HepG2 (cell line): ENCODE measurements at regions not wholly inside any gene's neighbourhood (a gene's known extent, or its start where the extent isn't known, plus 50 kb on each side); places are given as distances from the start of the nearest gene placed in this dataset.

Experiments used
- ATAC-seq: fragments of 200-7000 bp; cut with Tn5 transposase; 3 replicates; pipeline ENCODE4 v1.9.1; 2020; ENCODE audit warnings: mild to moderate bottlenecking, moderate library complexity
- BruUV-seq: library from RNA; stranded (reverse); fragments of 400-500 nt; replicated peaks from 2 replicates; lab custom pipeline; 2021; lab: Mats Ljungman, UMichigan
- CTCF ChIA-PET: fragments of 300-600 bp; formaldehyde crosslinking; extraction: SDS; loops from one replicate; lab custom pipeline; 2021; ENCODE audit warnings: low total read pairs, inconsistent platforms, low intra/inter-chr PET ratio; lab: Yijun Ruan, JAX
- POLR2A ChIA-PET: fragments of 350-600 bp; sonication (Branson Sonifier 250); formaldehyde crosslinking; loops from one replicate; lab custom pipeline; 2020; ENCODE audit warnings: antibody characterized with exemption, inconsistent platforms; lab: Yijun Ruan, JAX
- DNase-seq: peaks from one replicate; pipeline ENCODE4 v3.0.0-alpha.2; 2015; ENCODE audit warnings: low spot score
- FAIRE-seq: peaks from 3 replicates; lab custom pipeline; 2011; peaks lifted over from hg19 to GRCh38; lab: Jason Lieb, UNC
- H2AFZ ChIP-seq: one replicate; pipeline ENCODE4 v1.6.1; 2011; ENCODE audit warnings: low read length, inconsistent platforms
- H3K27ac ChIP-seq: fragments of 300-600 bp; 3 replicates; pipeline ENCODE4 v1.8.0; 2011; ENCODE audit warnings: mixed run types, mild to moderate bottlenecking, mixed read lengths, low read length, inconsistent platforms; ENCODE audit not compliant: insufficient read depth; ENCODE audit errors: extremely low read length
- H3K27me3 ChIP-seq, 2 experiments: fragments of 200-600 bp in 1 of 2; 2 replicates in 1 of 2; 3 replicates in 1 of 2; pipeline versions ENCODE4 v1.6.0 to v1.8.0; 2011; ENCODE audit warnings: low read length in 2 of 2, mild to moderate bottlenecking in 2 of 2, moderate library complexity in 2 of 2, inconsistent platforms in 1 of 2; ENCODE audit not compliant: insufficient read depth in 2 of 2, control insufficient read depth in 1 of 2
- H3K36me3 ChIP-seq, 2 experiments: fragments of 200-600 bp in 1 of 2; replicated peaks in 1 of 2; 2 replicates in 1 of 2; 3 replicates in 1 of 2; pipeline versions ENCODE4 v1.5.1 to v1.8.0; 2011; ENCODE audit warnings: low read length in 2 of 2, inconsistent platforms in 1 of 2; ENCODE audit not compliant: insufficient read depth in 2 of 2, control insufficient read depth in 1 of 2
- H3K4me1 ChIP-seq: 2 replicates; pipeline ENCODE4 v1.5.1; 2012; ENCODE audit warnings: low read length, inconsistent platforms; ENCODE audit not compliant: insufficient read depth
- H3K4me2 ChIP-seq: 2 replicates; pipeline ENCODE4 v1.6.0; 2011; ENCODE audit warnings: low read depth, low read length, inconsistent platforms
- H3K4me3 ChIP-seq, 3 experiments: fragments of 200-600 bp in 1 of 3; sonication (generic), shearing (Covaris generic) in 1 of 3; replicated peaks in 1 of 3; 2 replicates each; pipeline ENCODE4 v1.5.1; 2011 to 2016; ENCODE audit warnings: low read length in 3 of 3, inconsistent platforms in 2 of 3, low read depth in 2 of 3, mild to moderate bottlenecking in 2 of 3, control low read depth in 1 of 3, mixed read lengths in 1 of 3; ENCODE audit not compliant: insufficient read depth in 1 of 3
- H3K79me2 ChIP-seq: one replicate; pipeline ENCODE4 v1.6.1; 2011; ENCODE audit warnings: low read length, inconsistent platforms; ENCODE audit not compliant: insufficient read depth
- H3K9ac ChIP-seq: 2 replicates; pipeline ENCODE4 v1.6.0; 2011; ENCODE audit warnings: mild to moderate bottlenecking, low read depth, low read length, inconsistent platforms; ENCODE audit not compliant: insufficient read depth
- H3K9me3 ChIP-seq: 2 replicates; pipeline ENCODE4 v1.5.1; 2012; ENCODE audit warnings: mild to moderate bottlenecking, low read length
- H4K20me1 ChIP-seq: 2 replicates; pipeline ENCODE4 v1.6.0; 2011; ENCODE audit warnings: inconsistent platforms, mild to moderate bottlenecking, low read length, moderate library complexity; ENCODE audit not compliant: insufficient read depth
- CEBPB ChIP-seq: IDR thresholded peaks from 2 replicates; pipeline ENCODE4 v1.6.1; 2011; ENCODE audit warnings: low read depth, low read length, improper control_type of control experiment, borderline replicate concordance
- FOXA1 ChIP-seq, 2 experiments: fragments of 450-650 bp in 1 of 2; sonication (generic) in 1 of 2; formaldehyde crosslinking in 1 of 2; IDR thresholded peaks; 2 replicates each; pipeline versions ENCODE4 v1.4.0 to v1.6.1; 2016 to 2020; ENCODE audit warnings: missing genetic modification reagents in 1 of 2
- NFKB2 ChIP-seq: sonication (generic); formaldehyde crosslinking; IDR thresholded peaks from 2 replicates; pipeline ENCODE4 v1.4.0; 2020; ENCODE audit warnings: missing genetic modification reagents, borderline replicate concordance
- PTBP1 ChIP-seq: fragments of 200-400 bp; formaldehyde crosslinking; IDR thresholded peaks from 2 replicates; pipeline ENCODE4 v1.6.1; 2018; ENCODE audit warnings: low read length, low read depth; ENCODE audit not compliant: poor library complexity, severe bottlenecking
- ZNF503 ChIP-seq: sonication (generic); formaldehyde crosslinking; IDR thresholded peaks from 2 replicates; pipeline ENCODE4 v1.4.0; 2020; ENCODE audit warnings: missing genetic modification reagents
- ZNF614 ChIP-seq: IDR thresholded peaks from 2 replicates; pipeline ENCODE4 v1.6.1; 2018; ENCODE audit warnings: missing biosample characterization, missing genetic modification reagents, inconsistent platforms, borderline replicate concordance
- WGBS: methylation state at CpG from one replicate; pipeline ENCODE4 v1.1.6; 2017; ENCODE audit warnings: low lambda C conversion rate; 5-methylcytosine and 5-hydroxymethylcytosine counted together
- in situ Hi-C: cut with HindIII; loops from 2 replicates; pipeline ENCODE4 v1.10.0; 2017; ENCODE audit warnings: low pct_unique_long_range_greater_than_20kb; ENCODE audit not compliant: extremely low pct_ligation_motif_present
- intact Hi-C: fragments of 100-400 bp; cut with micrococcal nuclease; formaldehyde crosslinking; loops from one replicate; pipeline ENCODE4 v1.10.0; 2022; ENCODE audit not compliant: unreplicated experiment

GRCh38 chr6:169020821-169021220 lies 232.8 kb downstream of the THBS2 start:
- Histone ChIP-seq H3K4me3 (no peak overlapping the region), H3K27ac (no peak overlapping the region), H4K20me1 (no peaks in the 10 kb centered on the region), H3K9me3 (peaks cover 22% of the 10 kb centered on the region; the same call in 1 of the 2 replicates), H3K4me2 (no peak overlapping the region), H3K36me3 (no peaks in the 10 kb centered on the region), H3K4me1 (no peaks in the 10 kb centered on the region), H3K79me2 (no peaks in the 10 kb centered on the region), H3K27me3 (peaks cover 0 to 6% of the 10 kb centered on the region in 2 experiments; a peak in 1 of 5 replicates), H2AFZ (no peak overlapping the region), H3K9ac (no peak overlapping the region)
- in situ Hi-C loops = no loop called here
- TF ChIP-seq ZNF614 (CRISPR knock-in tag) = no peak
- TF ChIP-seq ZNF503 (CRISPR knock-in tag) = no peak
- TF ChIP-seq CEBPB = peak; percentile 39; the same call in 1 of the 2 replicates
- no peak for TF ChIP-seq NFKB2 (CRISPR knock-in tag)
- TF ChIP-seq PTBP1 = no peak
- TF ChIP-seq FOXA1 (IDR thresholded peaks at IDR 0.05) = no peak
- TF ChIP-seq FOXA1 (CRISPR knock-in tag; IDR thresholded peaks at IDR 0.05) = no peak
- FAIRE-seq (no peak), ATAC-seq (no peak), DNase-seq (no peak)
- intact Hi-C loops = no loop called here
- 17% methylated on average over 7 of the region's 8 CpGs for WGBS
- BruUV-seq = no TSS peak
- POLR2A ChIA-PET = no interaction called here
- CTCF ChIA-PET = no interaction called here
